ENCODE measurements at regions not wholly inside any gene's neighbourhood (a gene's known extent, or its start where the extent isn't known, plus 50 kb on each side); places are given as distances from the start of the nearest gene placed in this dataset.

DNA sequence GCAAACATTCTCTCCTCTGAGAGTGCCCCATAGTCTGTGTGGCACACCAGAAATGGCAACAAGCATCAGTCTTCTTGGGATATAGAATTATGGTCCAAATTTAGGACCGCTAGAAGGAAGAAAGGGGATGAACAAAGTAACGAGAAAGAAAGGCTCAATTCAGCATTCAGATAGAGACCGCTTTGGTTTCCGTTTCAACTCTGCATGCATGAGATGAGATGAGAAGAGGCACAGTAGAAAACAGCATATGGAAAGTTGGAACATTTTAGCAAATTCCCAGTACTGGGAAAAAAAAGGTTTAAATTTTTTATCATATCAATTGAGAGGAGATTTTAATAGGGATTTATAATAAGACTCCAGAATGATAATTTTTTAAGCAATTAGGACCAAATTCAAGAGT is 595.5 kb upstream of the CHRM3 start:
- no peak for DNase-seq (ENCODE audit: low spot score)
- TF ChIP-seq, protein P1, sequence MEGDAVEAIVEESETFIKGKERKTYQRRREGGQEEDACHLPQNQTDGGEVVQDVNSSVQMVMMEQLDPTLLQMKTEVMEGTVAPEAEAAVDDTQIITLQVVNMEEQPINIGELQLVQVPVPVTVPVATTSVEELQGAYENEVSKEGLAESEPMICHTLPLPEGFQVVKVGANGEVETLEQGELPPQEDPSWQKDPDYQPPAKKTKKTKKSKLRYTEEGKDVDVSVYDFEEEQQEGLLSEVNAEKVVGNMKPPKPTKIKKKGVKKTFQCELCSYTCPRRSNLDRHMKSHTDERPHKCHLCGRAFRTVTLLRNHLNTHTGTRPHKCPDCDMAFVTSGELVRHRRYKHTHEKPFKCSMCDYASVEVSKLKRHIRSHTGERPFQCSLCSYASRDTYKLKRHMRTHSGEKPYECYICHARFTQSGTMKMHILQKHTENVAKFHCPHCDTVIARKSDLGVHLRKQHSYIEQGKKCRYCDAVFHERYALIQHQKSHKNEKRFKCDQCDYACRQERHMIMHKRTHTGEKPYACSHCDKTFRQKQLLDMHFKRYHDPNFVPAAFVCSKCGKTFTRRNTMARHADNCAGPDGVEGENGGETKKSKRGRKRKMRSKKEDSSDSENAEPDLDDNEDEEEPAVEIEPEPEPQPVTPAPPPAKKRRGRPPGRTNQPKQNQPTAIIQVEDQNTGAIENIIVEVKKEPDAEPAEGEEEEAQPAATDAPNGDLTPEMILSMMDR (conservative IDR thresholded peaks at IDR 0.05; ENCODE audit: low read depth) = no peak
- no peak overlapping the region for H3K27ac ChIP-seq
- ChIA-PET CTCF (no interaction called here), POLR2A (ENCODE audit: low non-redundant PET) (no interaction called here)

DNA sequence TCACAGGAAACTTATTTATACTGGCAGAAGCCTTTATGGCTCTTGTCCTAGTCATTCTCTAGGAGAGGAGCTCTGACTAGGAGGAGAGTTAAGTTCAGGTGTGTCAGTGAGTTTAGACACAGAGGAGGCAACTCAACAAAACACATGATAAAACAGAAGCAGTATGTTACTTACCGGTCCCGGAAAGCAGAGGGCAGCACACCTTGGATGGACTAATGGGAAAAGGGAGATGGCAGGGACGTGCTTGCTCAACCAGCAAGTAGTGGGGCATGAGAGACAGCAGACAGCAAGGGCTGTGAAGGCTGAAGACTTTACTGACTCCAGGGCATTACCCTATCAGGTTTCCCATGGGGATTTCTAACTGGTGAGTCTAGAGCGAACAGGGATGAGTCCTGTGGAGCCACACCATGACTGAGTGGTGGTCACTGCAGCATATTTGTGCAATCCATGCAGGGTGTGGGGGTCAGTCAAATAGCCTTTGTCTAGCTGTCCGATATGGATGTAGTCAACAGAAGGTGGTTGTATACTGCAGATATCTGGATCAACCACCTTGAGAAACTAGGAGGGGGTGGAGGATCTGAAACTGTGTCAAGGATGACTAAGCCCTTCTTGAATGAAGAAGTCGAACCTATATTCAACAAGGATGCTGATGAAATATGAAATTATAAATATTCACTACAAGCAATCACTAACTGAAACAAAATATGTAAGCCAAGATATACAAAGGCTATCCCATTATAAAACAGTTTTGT is 596.3 kb upstream of the CHRM3 start:
- POLR2A ChIA-PET (ENCODE audit: low non-redundant PET) = no interaction called here
- TF ChIP-seq, protein P1 (conservative IDR thresholded peaks at IDR 0.05; ENCODE audit: low read depth) = no peak
- no peak for DNase-seq (ENCODE audit: low spot score)
- CTCF ChIA-PET = interaction anchor here (0.5 to 0.6 kb wide), 2 partner anchors 19 to 1046 kb away, joined by 3 to 7 read pairs; no protein-coding TSS in a partner anchor
- H3K27ac ChIP-seq = no peak overlapping the region

GRCh38 chr1:238787471-238787870 is 598.9 kb upstream of the CHRM3 start:
- ChIA-PET POLR2A (ENCODE audit: low non-redundant PET) (no interaction called here), CTCF (interaction anchor here (0.5 kb wide), 1 partner anchor 195 kb away, joined by 6 read pairs; no protein-coding TSS in a partner anchor)
- DNase-seq (ENCODE audit: low spot score) = no peak
- H3K27ac ChIP-seq = no peak overlapping the region
- TF ChIP-seq, protein P1 (conservative IDR thresholded peaks at IDR 0.05; ENCODE audit: low read depth) = no peak

- no peak overlapping the region for H3K27ac ChIP-seq
- ChIA-PET POLR2A (ENCODE audit: low non-redundant PET) (no interaction called here), CTCF (no interaction called here)
- TF ChIP-seq, protein P1 (conservative IDR thresholded peaks at IDR 0.05; ENCODE audit: low read depth) = no peak
- no peak for DNase-seq (ENCODE audit: low spot score)
Observed at GRCh38 chr1:238783633-238784032, 602.7 kb upstream of the CHRM3 start.

DNA sequence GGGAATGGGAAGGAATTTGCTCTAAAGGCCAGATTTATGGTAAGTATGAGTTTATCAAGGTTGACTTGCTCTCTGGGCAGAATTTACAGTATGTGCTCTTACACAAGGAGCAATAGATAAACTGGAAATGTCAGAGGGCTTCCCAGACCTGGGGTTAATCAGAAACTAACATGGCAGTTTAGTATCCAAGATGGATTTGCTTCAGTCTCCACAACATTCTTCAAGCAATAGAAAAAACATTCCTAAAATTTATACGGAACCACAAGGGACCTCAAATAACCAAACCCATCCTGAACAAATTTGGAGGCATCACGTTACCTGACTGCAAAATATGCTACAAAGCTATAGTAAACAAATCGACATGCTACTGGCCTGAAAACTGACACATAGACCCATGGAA is 606.7 kb upstream of the CHRM3 start:
- no peak overlapping the region for H3K27ac ChIP-seq
- TF ChIP-seq, protein P1 (conservative IDR thresholded peaks at IDR 0.05; ENCODE audit: low read depth) = no peak
- ChIA-PET CTCF (no interaction called here), POLR2A (ENCODE audit: low non-redundant PET) (no interaction called here)
- no peak for DNase-seq (ENCODE audit: low spot score)

- no peak overlapping the region for H3K27ac ChIP-seq
Observed at GRCh38 chr1:238778113-238778512, 608.3 kb upstream of the CHRM3 start.

More at GRCh38 chr1:238778113-238778512, 608.3 kb upstream of the CHRM3 start:
- CTCF ChIA-PET = no interaction called here
- POLR2A ChIA-PET (ENCODE audit: low non-redundant PET) = no interaction called here
- TF ChIP-seq, protein P1 (conservative IDR thresholded peaks at IDR 0.05; ENCODE audit: low read depth) = no peak
- no peak for DNase-seq (ENCODE audit: low spot score)

Data from RWPE1 (cell line).